ENCODE measurements at regions not wholly inside any gene's neighbourhood (a gene's known extent, or its start where the extent isn't known, plus 50 kb on each side); places are given as distances from the start of the nearest gene placed in this dataset.
A peak's percentile ranks its signal among the peaks of the same experiment; 100 is the strongest.

DNA sequence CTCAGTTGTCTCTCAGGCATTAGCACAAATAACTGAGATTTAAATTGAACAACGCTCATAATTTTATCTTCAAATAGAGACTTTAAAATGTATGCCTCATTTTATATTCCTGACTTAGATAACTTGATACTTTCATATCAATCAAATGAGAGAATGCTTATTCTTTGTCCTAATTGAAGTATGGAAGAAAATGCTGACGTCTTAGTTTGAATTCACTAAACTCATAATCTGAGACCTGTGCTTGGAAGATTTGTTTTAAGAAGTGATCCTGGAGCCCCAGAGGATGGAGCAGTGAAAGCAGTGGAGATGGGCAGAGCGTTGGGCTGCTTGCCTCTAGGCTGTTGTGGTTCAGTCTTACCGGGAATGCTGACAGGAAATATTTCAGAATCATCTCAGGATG is 76.1 kb downstream of the ZNF518B start:
- H3K36me3 ChIP-seq (ENCODE audit: control insufficient read depth, insufficient read depth, low read length) = no peaks in the 10 kb centered on the region
- Mint-ChIP-seq H3K9me3 (ENCODE audit: unreplicated experiment) (no peaks in the 10 kb centered on the region), H3K27me3 (ENCODE audit: insufficient read depth, unreplicated experiment) (no peaks in the 10 kb centered on the region), H3K4me1 (ENCODE audit: low read depth, unreplicated experiment) (no peaks in the 10 kb centered on the region), H3K27ac (ENCODE audit: unreplicated experiment) (no peak overlapping the region), H3K36me3 (ENCODE audit: insufficient read depth, unreplicated experiment) (no peaks in the 10 kb centered on the region), H3K4me3 (ENCODE audit: unreplicated experiment) (no peak overlapping the region)
- ChIA-PET CTCF (no interaction called here), POLR2A (no interaction called here)
- no peaks in the 10 kb centered on the region for H3K4me1 ChIP-seq
- no TSS peak for BruUV-seq (replicated peaks)
- no peak overlapping the region for H3K4me3 ChIP-seq (ENCODE audit: low read depth, low read length)
- H3K9me3 ChIP-seq = no peaks in the 10 kb centered on the region
- TF ChIP-seq, protein P1, sequence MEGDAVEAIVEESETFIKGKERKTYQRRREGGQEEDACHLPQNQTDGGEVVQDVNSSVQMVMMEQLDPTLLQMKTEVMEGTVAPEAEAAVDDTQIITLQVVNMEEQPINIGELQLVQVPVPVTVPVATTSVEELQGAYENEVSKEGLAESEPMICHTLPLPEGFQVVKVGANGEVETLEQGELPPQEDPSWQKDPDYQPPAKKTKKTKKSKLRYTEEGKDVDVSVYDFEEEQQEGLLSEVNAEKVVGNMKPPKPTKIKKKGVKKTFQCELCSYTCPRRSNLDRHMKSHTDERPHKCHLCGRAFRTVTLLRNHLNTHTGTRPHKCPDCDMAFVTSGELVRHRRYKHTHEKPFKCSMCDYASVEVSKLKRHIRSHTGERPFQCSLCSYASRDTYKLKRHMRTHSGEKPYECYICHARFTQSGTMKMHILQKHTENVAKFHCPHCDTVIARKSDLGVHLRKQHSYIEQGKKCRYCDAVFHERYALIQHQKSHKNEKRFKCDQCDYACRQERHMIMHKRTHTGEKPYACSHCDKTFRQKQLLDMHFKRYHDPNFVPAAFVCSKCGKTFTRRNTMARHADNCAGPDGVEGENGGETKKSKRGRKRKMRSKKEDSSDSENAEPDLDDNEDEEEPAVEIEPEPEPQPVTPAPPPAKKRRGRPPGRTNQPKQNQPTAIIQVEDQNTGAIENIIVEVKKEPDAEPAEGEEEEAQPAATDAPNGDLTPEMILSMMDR (IDR thresholded peaks at IDR 0.05; ENCODE audit: insufficient read depth in 1 of 2, low read depth in 1 of 2, low read length in 1 of 2, severe bottlenecking in 1 of 2, unreplicated experiment in 1 of 2) = no peak
- intact Hi-C loops (cut with micrococcal nuclease; ENCODE audit: unreplicated experiment) = no loop called here
- DNase-seq = no peak
- no peaks in the 10 kb centered on the region for H3K27me3 ChIP-seq (replicated peaks; ENCODE audit: control insufficient read depth, insufficient read depth, low read length)

GRCh38 chr4:10380735-10381134 is 76.5 kb downstream of the ZNF518B start:
- no peaks in the 10 kb centered on the region for H3K36me3 Mint-ChIP-seq (ENCODE audit: insufficient read depth, unreplicated experiment)
- no peak overlapping the region for H3K27ac Mint-ChIP-seq (ENCODE audit: unreplicated experiment)
- H3K27me3 ChIP-seq (replicated peaks; ENCODE audit: control insufficient read depth, insufficient read depth, low read length) = no peaks in the 10 kb centered on the region
- TF ChIP-seq, protein P1 (IDR thresholded peaks at IDR 0.05; ENCODE audit: insufficient read depth in 1 of 2, low read depth in 1 of 2, low read length in 1 of 2, severe bottlenecking in 1 of 2, unreplicated experiment in 1 of 2) = no peak
- ChIA-PET CTCF (no interaction called here), POLR2A (no interaction called here)
- H3K9me3 Mint-ChIP-seq (ENCODE audit: unreplicated experiment) = no peaks in the 10 kb centered on the region
- intact Hi-C loops (cut with micrococcal nuclease; ENCODE audit: unreplicated experiment) = no loop called here
- no peaks in the 10 kb centered on the region for H3K36me3 ChIP-seq (ENCODE audit: control insufficient read depth, insufficient read depth, low read length)
- H3K4me3 ChIP-seq (ENCODE audit: low read depth, low read length) = no peak overlapping the region
- no TSS peak for BruUV-seq (replicated peaks)
- no peak for DNase-seq
- no peaks in the 10 kb centered on the region for H3K27me3 Mint-ChIP-seq (ENCODE audit: insufficient read depth, unreplicated experiment)
- H3K9me3 ChIP-seq = no peaks in the 10 kb centered on the region
- H3K4me3 Mint-ChIP-seq (ENCODE audit: unreplicated experiment) = no peak overlapping the region
- no peaks in the 10 kb centered on the region for H3K4me1 Mint-ChIP-seq (ENCODE audit: low read depth, unreplicated experiment)
- no peaks in the 10 kb centered on the region for H3K4me1 ChIP-seq

DNA sequence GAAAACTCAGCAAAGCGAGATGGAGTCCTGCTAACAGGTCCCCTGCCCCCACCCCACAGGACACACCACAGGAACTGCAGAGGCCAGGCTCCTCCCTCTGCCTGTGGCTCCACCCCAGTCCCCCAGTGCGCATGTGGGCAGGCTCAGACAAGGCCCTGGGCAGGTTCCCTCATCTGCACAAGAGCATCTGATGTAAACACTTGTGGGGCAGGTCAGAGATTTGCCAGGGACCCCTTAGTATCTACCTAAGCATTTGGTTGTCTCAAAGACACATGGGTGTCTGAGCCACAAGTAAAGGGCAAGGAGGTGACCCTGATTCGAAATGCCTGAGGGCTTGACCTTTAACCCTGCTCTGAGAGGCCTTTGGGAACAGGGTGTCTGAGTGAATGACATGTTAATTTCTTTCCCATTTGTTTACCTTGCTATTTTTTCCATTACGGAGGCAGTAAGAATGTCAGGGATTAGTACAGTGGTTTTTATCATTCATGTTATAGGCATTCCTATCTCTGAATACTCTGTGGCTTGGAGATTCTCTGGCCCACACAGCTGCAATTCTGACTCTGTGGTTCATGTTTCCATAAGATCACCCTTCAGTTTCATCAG is 85.3 kb downstream of the ZNF518B start:
- CTCF ChIA-PET = no interaction called here
- H3K27me3 ChIP-seq (replicated peaks; ENCODE audit: control insufficient read depth, insufficient read depth, low read length) = no peaks in the 10 kb centered on the region
- Mint-ChIP-seq H3K36me3 (ENCODE audit: insufficient read depth, unreplicated experiment) (no peaks in the 10 kb centered on the region), H3K4me1 (ENCODE audit: low read depth, unreplicated experiment) (no peaks in the 10 kb centered on the region), H3K27ac (ENCODE audit: unreplicated experiment) (no peak overlapping the region), H3K9me3 (ENCODE audit: unreplicated experiment) (no peaks in the 10 kb centered on the region), H3K4me3 (ENCODE audit: unreplicated experiment) (no peak overlapping the region), H3K27me3 (ENCODE audit: insufficient read depth, unreplicated experiment) (no peaks in the 10 kb centered on the region)
- intact Hi-C loops (cut with micrococcal nuclease; ENCODE audit: unreplicated experiment) = no loop called here
- no TSS peak for BruUV-seq (replicated peaks)
- H3K9me3 ChIP-seq = no peaks in the 10 kb centered on the region
- TF ChIP-seq, protein P1 (IDR thresholded peaks at IDR 0.05; ENCODE audit: insufficient read depth in 1 of 2, low read depth in 1 of 2, low read length in 1 of 2, severe bottlenecking in 1 of 2, unreplicated experiment in 1 of 2) = no peak
- peaks cover 8% of the 10 kb centered on the region for H3K4me1 ChIP-seq
- POLR2A ChIA-PET = no interaction called here
- H3K36me3 ChIP-seq (ENCODE audit: control insufficient read depth, insufficient read depth, low read length) = no peaks in the 10 kb centered on the region
- peak; percentile 31 to 37 for DNase-seq
- H3K4me3 ChIP-seq (ENCODE audit: low read depth, low read length) = no peak overlapping the region

All from Caco-2 (cell line).